NCI-H1694 treated with DMSO at 0.1 percent for 48 hours (cell line): ENCODE measurements at regions not wholly inside any gene's neighbourhood (a gene's known extent, or its start where the extent isn't known, plus 50 kb on each side); places are given as distances from the start of the nearest gene placed in this dataset.

ENCODE experiments used
- DNase-seq: peaks from one replicate; lab custom pipeline; 2025; lab: John Stamatoyannopoulos, UW

GRCh38 chr19:32294871-32295438 lies 50.5 kb upstream of the ZNF507 start:
- DNase-seq = no peak
